Vagina (tissue), 2 donors: ENCODE measurements at regions not wholly inside any gene's neighbourhood (a gene's known extent, or its start where the extent isn't known, plus 50 kb on each side); places are given as distances from the start of the nearest gene placed in this dataset.

Source experiments
- DNase-seq, 2 donors: peaks; one replicate each; pipeline ENCODE4 v3.0.0-alpha.2; 2017; ENCODE audit errors: extremely low spot score in 2 of 2
- H3K27ac ChIP-seq: fragments of 200-600 bp; sonication (generic); one replicate; pipeline ENCODE4 v1.5.1; 2019
- H3K27me3 ChIP-seq: fragments of 200-600 bp; sonication (generic); one replicate; pipeline ENCODE4 v1.5.1; 2019
- H3K36me3 ChIP-seq, 2 donors: fragments of 200-600 bp; sonication (generic); one replicate each; pipeline ENCODE4 v1.5.1; 2017 to 2019
- H3K4me1 ChIP-seq: fragments of 200-600 bp; sonication (generic); one replicate; pipeline ENCODE4 v1.5.1; 2019
- H3K4me3 ChIP-seq, 2 donors: fragments of 200-600 bp; sonication (generic); 1 replicate in 1 of 2; 2 replicates in 1 of 2; pipeline ENCODE4 v1.5.1; 2016 to 2019
- H3K9me3 ChIP-seq: fragments of 200-600 bp; sonication (generic); one replicate; pipeline ENCODE4 v1.5.1; 2019
- POLR2A ChIP-seq, 2 donors: fragments of 450-650 bp; IDR thresholded peaks; one replicate each; pipeline ENCODE4 v1.6.1; 2017; ENCODE audit warnings: antibody characterized with exemption in 2 of 2, mild to moderate bottlenecking in 2 of 2, moderate library complexity in 2 of 2
- POLR2AphosphoS5 ChIP-seq, 2 donors: sonication (generic); formaldehyde crosslinking; IDR thresholded peaks; one replicate each; pipeline ENCODE4 v1.9.0; 2017; ENCODE audit warnings: antibody characterized with exemption in 2 of 2, mild to moderate bottlenecking in 2 of 2, low read depth in 1 of 2; ENCODE audit not compliant: insufficient read depth in 1 of 2
- intact Hi-C: fragments of 100-400 bp; cut with DNase I; formaldehyde crosslinking; loops from one replicate; pipeline ENCODE4 v1.15.1; 2023
- TF ChIP-seq, protein P1 (sequence below), 3 experiments: fragments of 450-650 bp in 2 of 3; fragments of 200-600 bp in 1 of 3; sonication (generic) in 1 of 3; IDR thresholded peaks; one replicate each; pipeline ENCODE4 v1.5.1; 2017 to 2019; ENCODE audit warnings: antibody characterized with exemption in 3 of 3, mild to moderate bottlenecking in 2 of 3, moderate library complexity in 2 of 3

DNA sequence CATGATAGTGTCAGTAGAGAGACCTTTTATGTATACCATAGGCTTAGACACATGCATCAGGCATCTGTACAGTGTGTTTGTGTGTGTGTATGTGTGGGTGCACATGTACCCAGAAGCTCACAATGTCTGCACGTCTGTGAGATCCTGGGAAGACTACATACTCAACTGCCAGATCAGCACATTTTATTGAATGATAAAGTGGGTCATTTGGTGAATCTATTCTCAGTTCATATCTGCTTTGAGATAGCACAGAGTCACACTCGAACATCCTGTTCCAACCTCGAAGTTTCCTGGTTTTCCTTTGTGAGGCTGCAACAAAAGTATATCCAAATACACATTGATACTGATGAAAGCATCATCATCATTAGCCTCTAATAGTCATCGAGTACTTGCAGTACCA lies 63.6 kb downstream of the MAF start:
- no peaks in the 10 kb centered on the region for H3K36me3 ChIP-seq
- H3K9me3 ChIP-seq, result no peaks in the 10 kb centered on the region
- H3K27me3 ChIP-seq, result no peaks in the 10 kb centered on the region
- H3K4me1 ChIP-seq, result no peaks in the 10 kb centered on the region
- no peak overlapping the region for H3K27ac ChIP-seq
- H3K4me3 ChIP-seq, result no peak overlapping the region
- no peak for DNase-seq
- intact Hi-C loops, result no loop called here
- TF ChIP-seq, protein P1, sequence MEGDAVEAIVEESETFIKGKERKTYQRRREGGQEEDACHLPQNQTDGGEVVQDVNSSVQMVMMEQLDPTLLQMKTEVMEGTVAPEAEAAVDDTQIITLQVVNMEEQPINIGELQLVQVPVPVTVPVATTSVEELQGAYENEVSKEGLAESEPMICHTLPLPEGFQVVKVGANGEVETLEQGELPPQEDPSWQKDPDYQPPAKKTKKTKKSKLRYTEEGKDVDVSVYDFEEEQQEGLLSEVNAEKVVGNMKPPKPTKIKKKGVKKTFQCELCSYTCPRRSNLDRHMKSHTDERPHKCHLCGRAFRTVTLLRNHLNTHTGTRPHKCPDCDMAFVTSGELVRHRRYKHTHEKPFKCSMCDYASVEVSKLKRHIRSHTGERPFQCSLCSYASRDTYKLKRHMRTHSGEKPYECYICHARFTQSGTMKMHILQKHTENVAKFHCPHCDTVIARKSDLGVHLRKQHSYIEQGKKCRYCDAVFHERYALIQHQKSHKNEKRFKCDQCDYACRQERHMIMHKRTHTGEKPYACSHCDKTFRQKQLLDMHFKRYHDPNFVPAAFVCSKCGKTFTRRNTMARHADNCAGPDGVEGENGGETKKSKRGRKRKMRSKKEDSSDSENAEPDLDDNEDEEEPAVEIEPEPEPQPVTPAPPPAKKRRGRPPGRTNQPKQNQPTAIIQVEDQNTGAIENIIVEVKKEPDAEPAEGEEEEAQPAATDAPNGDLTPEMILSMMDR (IDR thresholded peaks at IDR 0.05), result no peak
- no peak for TF ChIP-seq POLR2A (IDR thresholded peaks at IDR 0.05)
- TF ChIP-seq POLR2AphosphoS5 (IDR thresholded peaks at IDR 0.05; ENCODE audit: insufficient read depth in 1 of 2, low read depth in 1 of 2), result no peak

DNA sequence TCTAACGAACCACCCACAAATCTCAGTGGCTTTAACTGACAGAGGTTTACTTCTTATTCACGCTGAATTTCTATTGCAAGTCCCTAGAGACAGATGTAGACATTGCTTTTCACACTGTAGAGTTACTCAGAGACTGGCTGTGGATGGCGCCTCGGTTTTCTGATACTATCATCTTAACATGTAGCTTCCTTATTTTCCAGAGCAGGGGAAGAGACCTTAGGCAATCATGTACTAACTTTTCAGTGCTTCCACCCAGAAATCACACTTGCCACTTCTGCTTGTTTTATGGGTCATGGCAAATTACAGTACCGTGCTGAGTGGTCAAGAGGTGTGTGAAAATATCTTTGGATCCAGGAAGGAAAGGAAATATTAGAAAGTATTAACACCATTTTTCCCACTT lies 65.4 kb downstream of the MAF start:
- no peak for DNase-seq
- H3K4me3 ChIP-seq, result no peak overlapping the region
- no peaks in the 10 kb centered on the region for H3K9me3 ChIP-seq
- TF ChIP-seq POLR2A (IDR thresholded peaks at IDR 0.05) (no peak), POLR2AphosphoS5 (IDR thresholded peaks at IDR 0.05; ENCODE audit: insufficient read depth in 1 of 2, low read depth in 1 of 2) (no peak)
- TF ChIP-seq, protein P1 (IDR thresholded peaks at IDR 0.05), result no peak
- H3K27me3 ChIP-seq, result no peaks in the 10 kb centered on the region
- no peaks in the 10 kb centered on the region for H3K36me3 ChIP-seq
- H3K4me1 ChIP-seq, result no peaks in the 10 kb centered on the region
- no peak overlapping the region for H3K27ac ChIP-seq
- intact Hi-C loops, result no loop called here

DNA sequence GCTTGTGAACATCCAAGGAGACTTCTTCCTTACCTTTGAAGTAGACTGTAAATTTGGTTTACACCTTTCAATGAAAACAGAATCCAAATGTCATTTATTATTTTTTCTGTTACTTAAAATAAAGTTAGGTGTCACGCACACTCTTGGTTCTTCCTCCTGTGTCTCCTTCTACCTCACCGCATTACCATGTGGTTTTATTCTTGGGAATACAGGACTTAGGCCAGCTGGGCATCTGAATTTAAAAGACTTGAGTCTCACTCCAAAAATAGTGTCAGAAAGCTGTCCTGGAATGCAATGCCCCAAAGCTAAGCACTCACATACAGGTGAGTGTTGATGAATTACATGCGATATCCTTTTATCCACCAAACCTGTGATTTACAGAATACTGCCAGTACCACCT lies 66.4 kb downstream of the MAF start:
- intact Hi-C loops, result no loop called here
- Histone ChIP-seq H3K9me3 (no peaks in the 10 kb centered on the region), H3K27ac (no peak overlapping the region), H3K27me3 (no peaks in the 10 kb centered on the region), H3K4me1 (no peaks in the 10 kb centered on the region), H3K4me3 (no peak overlapping the region), H3K36me3 (no peaks in the 10 kb centered on the region)
- TF ChIP-seq POLR2AphosphoS5 (IDR thresholded peaks at IDR 0.05; ENCODE audit: insufficient read depth in 1 of 2, low read depth in 1 of 2) (no peak), POLR2A (IDR thresholded peaks at IDR 0.05) (no peak)
- TF ChIP-seq, protein P1 (IDR thresholded peaks at IDR 0.05), result no peak
- DNase-seq, result no peak

DNA sequence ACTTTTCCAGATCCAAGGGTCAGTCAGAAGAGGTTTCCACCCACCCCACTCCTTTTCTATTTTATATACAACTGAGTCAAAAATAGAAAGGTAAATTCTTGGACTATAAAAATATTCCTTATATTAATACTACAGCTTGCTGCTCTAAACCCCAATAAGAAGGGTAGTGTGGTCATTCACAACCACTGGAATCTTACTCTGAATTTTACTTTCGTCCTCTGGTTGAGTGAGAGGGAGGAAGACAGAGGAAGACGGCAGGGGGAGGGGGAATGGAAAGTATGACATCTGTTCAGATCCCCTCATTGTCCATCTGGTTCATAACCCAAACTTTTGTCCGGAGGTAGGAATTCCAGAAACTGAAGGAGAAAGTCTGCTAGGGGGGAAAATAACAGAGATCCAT lies 67.2 kb downstream of the MAF start:
- no peaks in the 10 kb centered on the region for H3K36me3 ChIP-seq
- no peak for TF ChIP-seq POLR2A (IDR thresholded peaks at IDR 0.05)
- intact Hi-C loops, result no loop called here

DNA sequence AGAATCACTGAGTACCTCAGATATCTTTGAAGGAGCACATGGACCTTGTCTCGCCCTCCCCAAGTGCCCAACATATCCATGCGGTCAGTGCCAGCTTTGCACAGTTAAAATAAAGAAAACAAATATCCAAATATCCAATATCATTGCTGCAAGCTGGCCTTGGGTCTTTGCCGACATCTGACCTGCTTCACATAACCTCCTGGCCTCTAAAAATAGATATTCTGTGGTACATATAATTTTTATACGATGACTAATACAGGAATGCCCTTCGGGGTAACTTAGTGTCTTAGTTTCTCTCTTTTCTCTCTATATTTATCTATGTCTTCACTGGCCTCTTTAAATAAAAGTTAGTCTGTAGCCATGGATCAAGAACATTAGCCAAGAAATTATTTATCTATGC lies 67.8 kb downstream of the MAF start:
- Histone ChIP-seq H3K36me3 (no peaks in the 10 kb centered on the region), H3K27me3 (no peaks in the 10 kb centered on the region)

More for the DNA sequence above, 67.2 kb downstream of the MAF start:
- DNase-seq, result no peak
- no peaks in the 10 kb centered on the region for H3K9me3 ChIP-seq
- H3K4me1 ChIP-seq, result no peaks in the 10 kb centered on the region
- no peaks in the 10 kb centered on the region for H3K27me3 ChIP-seq
- H3K4me3 ChIP-seq, result no peak overlapping the region
- H3K27ac ChIP-seq, result no peak overlapping the region

More for the DNA sequence above, 67.8 kb downstream of the MAF start:
- H3K27ac ChIP-seq, result no peak overlapping the region
- no peak for DNase-seq
- H3K4me1 ChIP-seq, result no peaks in the 10 kb centered on the region
- no peak for TF ChIP-seq POLR2AphosphoS5 (IDR thresholded peaks at IDR 0.05; ENCODE audit: insufficient read depth in 1 of 2, low read depth in 1 of 2)
- no peak for TF ChIP-seq POLR2A (IDR thresholded peaks at IDR 0.05)
- TF ChIP-seq, protein P1 (IDR thresholded peaks at IDR 0.05), result no peak
- H3K9me3 ChIP-seq, result no peaks in the 10 kb centered on the region
- H3K4me3 ChIP-seq, result no peak overlapping the region
- intact Hi-C loops, result no loop called here
